ENCODE measurements at regions not wholly inside any gene's neighbourhood (a gene's known extent, or its start where the extent isn't known, plus 50 kb on each side); places are given as distances from the start of the nearest gene placed in this dataset.

GRCh38 chr18:22084547-22084946 is 84.8 kb upstream of the GATA6 start:
- TF ChIP-seq MAX (IDR thresholded peaks at IDR 0.05) (no peak), EGR1 (IDR thresholded peaks at IDR 0.05; ENCODE audit: low read depth) (no peak)

All from HCT116 (cell line).